IPS-15b (cell line): ENCODE measurements at regions not wholly inside any gene's neighbourhood (a gene's known extent, or its start where the extent isn't known, plus 50 kb on each side); places are given as distances from the start of the nearest gene placed in this dataset.
"Not testable (repeated sequence)": the region's sequence is repeated elsewhere in the genome, so short reads cannot be mapped to it uniquely, and the experiment has no call there.

Source experiments
- H3K27me3 ChIP-seq: one replicate; pipeline ENCODE4 v1.6.1; 2013; ENCODE audit warnings: low read length; ENCODE audit not compliant: control insufficient read depth, insufficient read depth
- H3K36me3 ChIP-seq: one replicate; pipeline ENCODE4 v1.6.1; 2013; ENCODE audit warnings: low read length; ENCODE audit not compliant: control insufficient read depth, insufficient read depth
- H3K4me1 ChIP-seq: one replicate; pipeline ENCODE4 v1.6.1; 2013; ENCODE audit warnings: mild to moderate bottlenecking, low read length; ENCODE audit not compliant: control insufficient read depth, insufficient read depth
- H3K4me3 ChIP-seq: one replicate; pipeline ENCODE4 v1.5.1; 2013; ENCODE audit warnings: low read depth, low read length
- H3K9ac ChIP-seq: one replicate; pipeline ENCODE4 v1.6.1; 2013; ENCODE audit warnings: low read depth, mild to moderate bottlenecking, low read length
- H3K9me3 ChIP-seq: one replicate; pipeline ENCODE4 v1.6.1; 2013; ENCODE audit warnings: mild to moderate bottlenecking, low read length; ENCODE audit not compliant: control insufficient read depth, insufficient read depth

- no peaks in the 10 kb centered on the region for H3K36me3 ChIP-seq
- no peaks in the 10 kb centered on the region for H3K9me3 ChIP-seq
- H3K9ac ChIP-seq = no peak overlapping the region
- no peaks in the 10 kb centered on the region for H3K27me3 ChIP-seq
- H3K4me3 ChIP-seq = no peak overlapping the region
- H3K4me1 ChIP-seq = no peaks in the 10 kb centered on the region
These were observed 295.0 kb upstream of the NCAM1 start for GRCh38 chr11:112666253-112666652.

- H3K27me3 ChIP-seq = no peaks in the 10 kb centered on the region
- H3K36me3 ChIP-seq = no peaks in the 10 kb centered on the region
- no peaks in the 10 kb centered on the region for H3K9me3 ChIP-seq
- no peak overlapping the region for H3K4me3 ChIP-seq
- no peaks in the 10 kb centered on the region for H3K4me1 ChIP-seq
- no peak overlapping the region for H3K9ac ChIP-seq
These were observed 290.2 kb upstream of the NCAM1 start for GRCh38 chr11:112670806-112671570.

- not testable (repeated sequence) for H3K9me3 ChIP-seq, H3K36me3 ChIP-seq, H3K27me3 ChIP-seq, H3K9ac ChIP-seq, H3K4me3 ChIP-seq, H3K4me1 ChIP-seq
These were observed 287.8 kb upstream of the NCAM1 start for GRCh38 chr11:112673401-112673800.

GRCh38 chr11:112685111-112685510, 276.1 kb upstream of the NCAM1 start:
- Histone ChIP-seq H3K27me3 (no peaks in the 10 kb centered on the region), H3K9me3 (peaks cover 4% of the 10 kb centered on the region), H3K9ac (no peak overlapping the region), H3K36me3 (no peaks in the 10 kb centered on the region), H3K4me3 (no peak overlapping the region), H3K4me1 (no peaks in the 10 kb centered on the region)

GRCh38 chr11:112689851-112690250, 271.4 kb upstream of the NCAM1 start:
- Histone ChIP-seq H3K4me3 (no peak overlapping the region), H3K27me3 (no peaks in the 10 kb centered on the region), H3K9me3 (peaks cover 4% of the 10 kb centered on the region), H3K36me3 (no peaks in the 10 kb centered on the region), H3K4me1 (peaks cover 4% of the 10 kb centered on the region), H3K9ac (no peak overlapping the region)

GRCh38 chr11:112693781-112694180, 267.4 kb upstream of the NCAM1 start:
- Histone ChIP-seq H3K27me3 (no peaks in the 10 kb centered on the region), H3K4me1 (peaks cover 4% of the 10 kb centered on the region), H3K9me3 (no peaks in the 10 kb centered on the region), H3K4me3 (no peak overlapping the region), H3K36me3 (no peaks in the 10 kb centered on the region), H3K9ac (no peak overlapping the region)

- Histone ChIP-seq H3K4me3 (no peak overlapping the region), H3K36me3 (no peaks in the 10 kb centered on the region), H3K4me1 (peaks cover 4% of the 10 kb centered on the region), H3K9ac (no peak overlapping the region), H3K9me3 (no peaks in the 10 kb centered on the region), H3K27me3 (no peaks in the 10 kb centered on the region)
These were observed 267.0 kb upstream of the NCAM1 start for GRCh38 chr11:112694245-112694644.

GRCh38 chr11:112694813-112695212, 266.4 kb upstream of the NCAM1 start:
- Histone ChIP-seq H3K4me1 (peaks cover 4% of the 10 kb centered on the region), H3K4me3 (no peak overlapping the region), H3K9me3 (no peaks in the 10 kb centered on the region)

GRCh38 chr11:112697391-112698178, 263.6 kb upstream of the NCAM1 start:
- H3K9ac ChIP-seq = no peak overlapping the region
- no peaks in the 10 kb centered on the region for H3K4me1 ChIP-seq
- no peaks in the 10 kb centered on the region for H3K27me3 ChIP-seq
- H3K9me3 ChIP-seq = no peaks in the 10 kb centered on the region
- H3K36me3 ChIP-seq = no peaks in the 10 kb centered on the region
- H3K4me3 ChIP-seq = no peak overlapping the region

More at GRCh38 chr11:112694813-112695212, 266.4 kb upstream of the NCAM1 start:
- Histone ChIP-seq H3K36me3 (no peaks in the 10 kb centered on the region), H3K27me3 (no peaks in the 10 kb centered on the region), H3K9ac (no peak overlapping the region)

- H3K4me3 ChIP-seq = no peak overlapping the region
- no peaks in the 10 kb centered on the region for H3K4me1 ChIP-seq
- no peaks in the 10 kb centered on the region for H3K9me3 ChIP-seq
- no peak overlapping the region for H3K9ac ChIP-seq
- no peaks in the 10 kb centered on the region for H3K36me3 ChIP-seq
- no peaks in the 10 kb centered on the region for H3K27me3 ChIP-seq
These were observed 256.1 kb upstream of the NCAM1 start for GRCh38 chr11:112705148-112705547.

- Histone ChIP-seq H3K4me1 (no peaks in the 10 kb centered on the region), H3K9ac (no peak overlapping the region), H3K9me3 (no peaks in the 10 kb centered on the region), H3K27me3 (no peaks in the 10 kb centered on the region), H3K4me3 (no peak overlapping the region), H3K36me3 (no peaks in the 10 kb centered on the region)
These were observed 254.4 kb upstream of the NCAM1 start for GRCh38 chr11:112706863-112707262.

- H3K9ac ChIP-seq, H3K4me1 ChIP-seq, H3K36me3 ChIP-seq, H3K9me3 ChIP-seq, H3K4me3 ChIP-seq, H3K27me3 ChIP-seq: not testable (repeated sequence)
These were observed 246.9 kb upstream of the NCAM1 start for GRCh38 chr11:112714340-112714739.
